ENCODE measurements at regions not wholly inside any gene's neighbourhood (a gene's known extent, or its start where the extent isn't known, plus 50 kb on each side); places are given as distances from the start of the nearest gene placed in this dataset.

DNA sequence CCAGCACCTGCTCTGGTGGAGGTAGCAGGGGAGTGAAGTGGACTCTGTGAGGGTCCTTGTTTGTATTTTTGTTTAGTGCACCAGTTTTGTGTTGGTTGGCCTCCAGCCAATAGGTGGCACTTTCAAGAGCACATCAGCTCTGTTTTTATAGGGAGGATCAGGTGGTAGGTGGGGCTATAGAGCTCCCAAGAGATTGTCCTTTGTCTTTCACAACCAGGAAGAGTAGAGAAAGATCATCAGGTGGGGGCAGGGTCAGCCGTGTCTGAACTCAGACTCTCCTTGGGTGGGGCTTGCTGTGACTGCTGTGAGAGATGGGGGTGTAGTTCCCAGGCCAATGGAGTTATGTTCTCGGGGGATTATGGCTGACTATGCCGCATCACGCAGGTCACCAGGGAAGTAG lies 159.8 kb downstream of the ZNF326 start:
- DNase-seq (ENCODE audit: low read depth) = no peak
- in situ Hi-C loops (cut with HindIII; ENCODE audit: low pct_unique_long_range_greater_than_20kb, low sequenced_read_pairs) = no loop called here

DNA sequence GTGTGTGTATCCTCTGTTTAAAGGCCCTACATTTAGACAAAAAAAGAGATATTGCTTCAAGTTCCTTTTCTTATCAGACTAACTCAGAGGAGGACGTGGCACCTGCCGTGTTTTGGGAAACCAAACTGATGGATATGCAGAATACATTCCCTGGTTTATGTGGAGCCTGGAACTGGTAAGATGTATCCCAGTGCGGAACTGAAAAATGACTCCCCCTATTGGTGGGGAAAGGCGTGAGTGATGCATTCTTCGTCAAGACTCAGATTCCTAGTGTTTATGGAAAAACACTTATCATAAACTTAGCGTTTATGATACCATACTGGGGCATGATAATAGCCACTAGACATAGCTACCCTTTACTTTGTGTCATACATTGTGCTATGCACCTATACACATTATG lies 154.2 kb downstream of the ZNF326 start:
- no peak for DNase-seq (ENCODE audit: low read depth)
- in situ Hi-C loops (cut with HindIII; ENCODE audit: low pct_unique_long_range_greater_than_20kb, low sequenced_read_pairs) = no loop called here

GRCh38 chr1:90147093-90147492 lies 152.2 kb downstream of the ZNF326 start:
- in situ Hi-C loops (cut with HindIII; ENCODE audit: low pct_unique_long_range_greater_than_20kb, low sequenced_read_pairs) = no loop called here
- no peak for DNase-seq (ENCODE audit: low read depth)

- no peak for DNase-seq (ENCODE audit: low read depth)
- in situ Hi-C loops (cut with HindIII; ENCODE audit: low pct_unique_long_range_greater_than_20kb, low sequenced_read_pairs) = no loop called here
Observed at GRCh38 chr1:90144820-90145219, 149.9 kb downstream of the ZNF326 start.

DNA sequence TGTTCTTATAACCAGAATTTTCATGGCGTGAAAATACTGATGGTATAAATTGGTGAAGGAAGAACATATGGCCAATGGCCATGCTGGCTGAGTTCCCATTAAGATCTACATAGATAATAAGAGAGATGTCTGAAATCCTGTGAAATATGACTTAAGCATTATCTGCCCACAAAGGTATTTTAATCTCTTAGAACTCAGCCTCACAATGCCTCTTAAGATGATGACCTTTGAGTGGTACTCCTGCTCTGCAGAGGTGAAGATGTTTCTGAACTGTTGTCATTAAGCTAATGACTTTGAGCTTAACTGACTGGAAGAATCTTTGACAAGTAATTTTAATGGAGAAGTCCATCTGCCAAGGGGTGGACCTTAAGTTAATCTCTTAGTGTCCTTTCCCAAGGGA lies 148.7 kb downstream of the ZNF326 start:
- DNase-seq (ENCODE audit: low read depth) = no peak
- in situ Hi-C loops (cut with HindIII; ENCODE audit: low pct_unique_long_range_greater_than_20kb, low sequenced_read_pairs) = no loop called here

DNA sequence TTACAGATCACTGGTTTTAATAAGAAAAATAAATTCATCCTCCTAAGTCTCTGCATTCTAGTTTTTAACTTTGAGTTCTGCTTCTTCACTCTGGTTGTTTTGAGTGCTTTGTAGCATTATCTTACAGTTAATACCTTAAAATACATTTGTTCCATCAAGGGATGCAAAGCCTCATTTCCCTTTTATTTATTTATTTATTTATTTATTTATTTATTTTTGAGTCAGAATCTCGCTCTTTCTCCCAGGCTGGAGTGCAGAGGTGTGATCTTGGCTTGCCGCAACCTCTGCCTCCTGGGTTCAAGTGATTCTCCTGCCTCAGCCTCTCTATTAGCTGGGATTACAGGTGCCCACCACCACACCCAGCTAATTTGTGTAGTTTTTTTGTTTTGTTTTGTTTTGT lies 147.8 kb downstream of the ZNF326 start:
- no peak for DNase-seq (ENCODE audit: low read depth)
- in situ Hi-C loops (cut with HindIII; ENCODE audit: low pct_unique_long_range_greater_than_20kb, low sequenced_read_pairs) = no loop called here

- DNase-seq (ENCODE audit: low read depth) = no peak
- in situ Hi-C loops (cut with HindIII; ENCODE audit: low pct_unique_long_range_greater_than_20kb, low sequenced_read_pairs) = no loop called here
Observed at GRCh38 chr1:90139837-90140236, 144.9 kb downstream of the ZNF326 start.

- in situ Hi-C loops (cut with HindIII; ENCODE audit: low pct_unique_long_range_greater_than_20kb, low sequenced_read_pairs) = no loop called here
- no peak for DNase-seq (ENCODE audit: low read depth)
Observed at GRCh38 chr1:90135286-90135685, 140.4 kb downstream of the ZNF326 start.

DNA sequence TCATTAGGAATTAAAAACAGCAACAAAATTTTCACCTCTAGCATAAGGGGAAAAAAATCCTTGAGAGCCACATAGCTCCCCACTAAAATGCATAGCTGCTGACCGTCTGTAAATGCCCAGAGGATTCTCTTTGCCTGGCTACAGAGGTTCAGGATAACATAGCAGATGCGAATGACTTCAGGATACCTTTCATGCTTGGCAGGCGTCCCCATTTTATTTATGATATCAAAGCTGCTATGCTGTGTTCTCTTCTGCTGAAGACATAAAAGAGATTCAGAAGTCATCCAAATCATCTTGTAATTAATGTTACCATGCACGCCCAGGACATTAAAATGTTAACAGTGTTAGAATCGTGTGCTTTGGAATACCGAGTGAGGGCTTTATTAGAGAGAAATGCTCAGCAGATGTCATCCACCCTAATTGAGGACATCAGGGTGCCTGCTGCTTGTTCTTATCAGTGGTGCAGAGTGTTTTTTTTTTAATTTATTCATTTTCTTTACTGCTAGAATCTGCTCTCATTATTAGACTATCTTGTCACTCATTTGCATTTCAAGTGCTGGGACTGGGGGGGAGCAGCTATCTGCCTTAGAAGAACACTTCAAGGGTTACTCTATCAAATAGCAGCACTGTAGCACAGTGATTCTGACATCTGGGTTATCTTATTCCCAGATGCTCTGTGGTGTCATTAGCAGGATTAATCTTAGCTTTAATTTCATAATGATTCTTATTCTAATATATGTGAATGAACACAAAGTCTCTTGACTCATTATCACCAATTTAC lies 139.5 kb downstream of the ZNF326 start:
- no peak for DNase-seq (ENCODE audit: low read depth)
- in situ Hi-C loops (cut with HindIII; ENCODE audit: low pct_unique_long_range_greater_than_20kb, low sequenced_read_pairs) = no loop called here

DNA sequence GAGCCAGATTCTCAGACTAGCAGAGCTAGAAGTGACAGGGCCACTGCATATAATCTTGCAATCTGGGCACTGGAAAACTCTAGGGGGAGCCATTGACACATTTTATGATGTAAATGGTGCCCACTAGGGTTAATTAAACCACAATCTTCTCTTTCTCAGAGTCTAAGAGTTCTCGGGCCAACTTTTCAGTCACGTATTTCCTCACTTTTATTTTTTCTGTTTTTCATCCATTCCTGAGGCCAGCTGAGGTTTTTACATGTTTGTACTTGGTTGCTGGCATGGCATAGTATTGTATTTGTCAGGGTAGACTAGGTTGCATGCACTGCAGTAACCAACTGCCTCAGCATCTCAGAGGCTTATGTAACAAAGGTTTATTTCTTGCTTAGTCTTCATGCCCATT lies 138.2 kb downstream of the ZNF326 start:
- in situ Hi-C loops (cut with HindIII; ENCODE audit: low pct_unique_long_range_greater_than_20kb, low sequenced_read_pairs) = no loop called here
- DNase-seq (ENCODE audit: low read depth) = peak; percentile 6

DNA sequence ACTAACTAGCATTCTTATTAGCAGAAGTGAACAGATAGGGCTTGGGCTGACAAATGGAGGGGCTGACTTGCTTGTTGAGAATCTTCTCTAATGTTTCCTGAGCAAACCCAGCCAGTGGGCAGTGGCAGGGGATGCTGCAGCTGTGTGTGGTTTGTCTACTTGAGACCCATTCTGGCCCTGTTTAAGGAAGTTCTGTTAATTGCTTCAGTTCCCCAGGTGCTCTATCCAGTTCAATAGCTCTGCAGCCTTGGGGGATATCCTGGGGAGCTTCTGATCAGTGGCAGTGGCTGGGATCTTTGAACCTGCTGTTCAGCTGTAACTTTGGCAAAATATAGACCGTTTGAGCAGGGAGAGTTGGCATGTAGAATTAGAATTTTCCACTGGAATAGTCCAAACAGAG lies 137.4 kb downstream of the ZNF326 start:
- in situ Hi-C loops (cut with HindIII; ENCODE audit: low pct_unique_long_range_greater_than_20kb, low sequenced_read_pairs) = no loop called here

DNA sequence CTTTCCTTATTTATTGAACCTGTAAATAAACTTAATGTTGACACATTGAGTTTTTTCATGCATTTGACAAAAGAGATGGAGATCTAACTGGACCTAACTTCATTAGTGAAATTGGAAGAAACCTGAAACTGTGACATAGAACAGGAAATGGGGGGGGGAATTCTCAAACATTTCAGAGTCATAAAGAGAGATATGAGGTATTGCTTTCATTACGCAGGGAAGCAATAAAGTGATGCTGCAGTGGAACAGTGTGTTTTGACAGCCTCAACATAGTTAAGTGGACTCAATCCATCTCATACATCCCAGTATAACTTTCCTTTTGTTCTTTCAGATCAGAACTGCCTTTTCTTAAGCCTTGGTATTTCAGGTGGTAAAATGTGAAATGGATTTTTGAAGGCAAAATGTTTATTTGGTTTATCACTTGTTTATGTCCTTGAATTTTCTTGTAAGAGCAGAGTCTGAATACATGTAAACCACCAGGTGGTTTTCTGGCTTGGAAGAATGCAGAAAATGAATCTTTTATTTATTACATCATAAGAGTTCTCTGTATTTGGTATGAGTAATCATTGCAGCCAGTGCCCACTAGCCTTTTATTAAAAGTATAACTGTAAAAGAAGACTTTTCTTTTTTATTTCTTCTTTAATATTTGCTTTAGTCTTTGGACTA lies 132.5 kb downstream of the ZNF326 start:
- no peak for DNase-seq (ENCODE audit: low read depth)
- in situ Hi-C loops (cut with HindIII; ENCODE audit: low pct_unique_long_range_greater_than_20kb, low sequenced_read_pairs) = no loop called here

More for the DNA sequence above, 137.4 kb downstream of the ZNF326 start:
- DNase-seq (ENCODE audit: low read depth) = no peak

DNA sequence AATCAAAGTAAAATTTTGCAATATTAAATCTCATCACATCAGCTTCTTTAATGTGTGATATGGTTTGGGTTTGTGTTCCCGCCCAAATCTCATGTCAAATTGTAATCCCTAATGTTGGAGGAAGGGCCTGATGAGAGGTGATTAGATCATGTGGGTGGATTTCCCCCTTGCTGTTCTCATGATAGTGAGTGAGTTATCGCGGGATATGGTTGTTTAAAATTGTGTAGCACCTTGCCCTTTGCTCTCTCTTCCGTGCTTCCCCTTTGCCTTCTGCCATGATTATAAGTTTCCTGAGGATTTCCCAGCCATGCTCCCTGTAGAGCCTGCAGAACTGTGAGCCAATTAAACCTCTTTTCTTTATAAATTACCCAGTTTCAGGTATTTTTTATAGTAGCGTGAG lies 131.9 kb downstream of the ZNF326 start:
- in situ Hi-C loops (cut with HindIII; ENCODE audit: low pct_unique_long_range_greater_than_20kb, low sequenced_read_pairs) = no loop called here
- DNase-seq (ENCODE audit: low read depth) = no peak

DNA sequence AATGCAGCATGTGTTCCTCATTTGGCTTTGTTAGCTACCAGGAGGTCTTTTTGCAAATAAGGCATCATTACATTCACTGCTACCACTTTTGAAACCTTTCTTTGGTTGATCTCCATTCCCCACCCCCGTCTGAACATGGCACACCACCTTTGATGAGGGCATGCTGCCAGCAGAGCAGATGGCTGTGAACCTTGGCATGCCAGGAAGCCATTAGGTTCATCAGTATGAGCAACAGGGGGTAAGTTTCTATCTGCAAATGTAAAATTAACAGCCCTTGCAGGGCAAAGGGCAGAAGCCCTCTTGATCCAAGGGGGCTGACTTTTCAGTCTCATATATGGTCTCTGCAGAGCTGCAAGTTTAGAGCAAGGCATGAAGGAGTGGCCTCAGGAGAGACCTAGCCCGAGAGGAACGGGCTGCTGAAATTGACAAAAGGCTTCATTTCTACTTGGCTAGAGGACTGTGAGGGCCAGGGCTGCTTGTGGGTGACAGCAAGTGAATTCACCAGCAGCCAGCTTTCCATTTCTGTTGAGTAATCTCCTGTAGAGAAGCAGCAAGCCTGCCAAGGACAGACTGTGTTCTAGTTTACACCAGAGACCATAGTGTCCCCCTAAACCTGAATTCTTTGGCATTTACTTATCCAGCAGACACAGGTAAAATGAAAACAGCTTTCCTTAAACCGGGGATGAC lies 127.9 kb downstream of the ZNF326 start:
- in situ Hi-C loops (cut with HindIII; ENCODE audit: low pct_unique_long_range_greater_than_20kb, low sequenced_read_pairs) = no loop called here
- no peak for DNase-seq (ENCODE audit: low read depth)

- in situ Hi-C loops (cut with HindIII; ENCODE audit: low pct_unique_long_range_greater_than_20kb, low sequenced_read_pairs) = no loop called here
- DNase-seq (ENCODE audit: low read depth) = peak; percentile 23
Observed at GRCh38 chr1:90114521-90115141, 119.7 kb downstream of the ZNF326 start.

DNA sequence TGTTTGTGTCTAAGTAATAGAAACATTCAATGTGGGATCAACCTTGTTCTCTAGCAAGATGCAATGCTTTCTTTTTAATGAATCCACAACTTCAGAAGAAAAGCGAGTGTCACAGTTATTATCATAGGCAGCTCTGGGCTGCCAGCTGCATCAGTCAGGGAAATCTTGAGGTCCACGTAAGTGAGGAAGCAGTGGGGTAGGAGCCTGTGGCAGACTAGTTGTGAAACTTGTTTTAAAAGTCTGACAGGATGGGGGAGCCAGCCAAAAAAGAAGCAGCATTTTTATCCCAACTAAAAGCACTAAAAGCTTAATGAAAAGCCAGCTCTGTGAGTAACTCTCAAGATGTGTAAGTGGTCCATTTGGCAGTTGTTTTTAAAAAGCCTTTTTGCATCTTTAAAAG lies 113.1 kb downstream of the ZNF326 start:
- DNase-seq (ENCODE audit: low read depth) = no peak
- in situ Hi-C loops (cut with HindIII; ENCODE audit: low pct_unique_long_range_greater_than_20kb, low sequenced_read_pairs) = no loop called here

DNA sequence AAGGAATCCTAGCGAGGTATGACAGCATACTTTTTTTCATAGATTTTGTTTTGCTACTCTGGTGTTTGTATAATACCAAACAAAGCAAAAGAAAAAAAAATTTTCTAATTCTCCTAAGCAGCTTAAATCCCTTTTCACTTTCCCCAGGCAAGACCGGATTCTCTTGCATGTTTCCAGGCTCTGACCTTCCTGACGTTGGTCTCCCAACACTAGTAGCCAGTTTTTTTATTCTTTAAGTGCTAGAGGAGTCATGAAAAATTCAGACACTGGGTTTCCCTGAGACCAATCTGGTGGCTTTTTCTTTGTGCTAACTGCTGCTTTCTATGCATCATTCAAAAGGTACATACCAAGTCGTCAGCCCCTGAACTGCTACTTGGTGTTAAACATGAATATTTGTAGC lies 111.4 kb downstream of the ZNF326 start:
- no peak for DNase-seq (ENCODE audit: low read depth)
- in situ Hi-C loops (cut with HindIII; ENCODE audit: low pct_unique_long_range_greater_than_20kb, low sequenced_read_pairs) = no loop called here

DNA sequence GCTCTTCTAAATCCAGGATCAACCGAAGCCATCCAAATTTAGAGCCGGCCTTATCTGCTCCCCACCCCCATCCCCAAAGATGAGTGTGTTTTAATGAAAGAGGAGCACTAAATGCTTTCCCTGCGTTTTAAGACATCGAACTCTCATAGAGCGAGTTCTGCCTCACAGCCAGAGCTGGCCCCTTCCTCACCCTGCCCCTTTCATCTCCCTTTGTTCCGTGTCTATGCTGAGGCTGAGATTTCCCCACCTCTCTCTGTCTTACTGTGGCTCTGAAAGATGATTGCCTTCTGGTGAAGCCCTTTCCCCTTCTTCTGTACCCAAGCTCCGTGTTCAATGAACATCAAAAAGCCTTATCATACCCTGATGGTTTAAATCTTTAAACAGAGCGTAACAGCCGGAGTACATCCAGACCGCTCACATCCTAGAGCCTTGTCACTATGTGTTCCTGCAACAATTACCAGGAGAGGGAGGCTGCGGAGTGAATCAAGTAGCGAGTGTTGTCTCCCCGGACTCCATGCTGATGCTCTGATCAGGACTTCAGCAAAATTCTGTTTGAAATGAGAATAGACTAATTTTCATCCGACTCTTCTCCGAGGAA lies 110.1 kb downstream of the ZNF326 start:
- in situ Hi-C loops (cut with HindIII; ENCODE audit: low pct_unique_long_range_greater_than_20kb, low sequenced_read_pairs) = no loop called here
- DNase-seq (ENCODE audit: low read depth) = no peak

DNA sequence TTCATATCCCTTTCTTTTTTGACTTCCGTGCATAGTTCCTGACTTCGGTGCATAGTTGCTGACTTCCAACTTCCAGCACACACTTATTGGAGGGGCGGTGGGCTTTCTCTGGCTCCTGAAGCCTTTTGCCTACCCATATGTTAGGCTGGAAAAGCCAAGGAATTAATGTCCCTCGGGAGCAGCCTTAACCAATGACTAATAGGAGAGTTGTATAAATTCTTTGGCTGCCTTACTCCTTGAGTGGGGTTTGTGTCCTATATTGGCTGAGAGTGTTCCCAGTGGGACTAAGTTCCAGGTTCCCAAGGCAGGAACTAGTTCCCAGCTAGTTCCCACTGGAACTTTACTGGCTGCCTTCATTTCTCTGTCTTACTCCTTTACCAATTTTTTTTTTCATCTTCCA lies 105.7 kb downstream of the ZNF326 start:
- DNase-seq (ENCODE audit: low read depth) = no peak
- in situ Hi-C loops (cut with HindIII; ENCODE audit: low pct_unique_long_range_greater_than_20kb, low sequenced_read_pairs) = no loop called here

Measured in Caki2 (cell line).